ENCODE measurements at regions not wholly inside any gene's neighbourhood (a gene's known extent, or its start where the extent isn't known, plus 50 kb on each side); places are given as distances from the start of the nearest gene placed in this dataset.
"Not testable (repeated sequence)": the region's sequence is repeated elsewhere in the genome, so short reads cannot be mapped to it uniquely, and the experiment has no call there.

DNA sequence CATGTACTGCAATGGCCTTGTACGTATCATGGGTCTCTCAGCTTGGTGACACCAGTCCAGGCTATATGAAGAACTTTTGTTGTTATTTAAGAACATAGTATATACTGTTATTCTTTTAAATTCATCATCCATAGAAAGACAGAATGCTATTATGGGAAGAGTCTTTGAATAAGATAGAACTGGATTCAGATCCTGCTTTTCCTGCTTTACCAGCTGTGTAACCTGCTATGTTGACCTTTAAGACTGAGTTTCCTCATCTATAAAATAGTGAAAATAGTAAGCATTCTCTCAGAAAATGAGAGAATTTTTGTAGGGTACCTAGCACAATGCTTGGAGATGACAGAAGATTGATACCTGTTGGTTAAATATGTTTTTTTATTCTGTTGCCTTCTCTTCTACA lies 204.1 kb upstream of the TBL1XR1 start:
- DNase-seq, result no peak

DNA sequence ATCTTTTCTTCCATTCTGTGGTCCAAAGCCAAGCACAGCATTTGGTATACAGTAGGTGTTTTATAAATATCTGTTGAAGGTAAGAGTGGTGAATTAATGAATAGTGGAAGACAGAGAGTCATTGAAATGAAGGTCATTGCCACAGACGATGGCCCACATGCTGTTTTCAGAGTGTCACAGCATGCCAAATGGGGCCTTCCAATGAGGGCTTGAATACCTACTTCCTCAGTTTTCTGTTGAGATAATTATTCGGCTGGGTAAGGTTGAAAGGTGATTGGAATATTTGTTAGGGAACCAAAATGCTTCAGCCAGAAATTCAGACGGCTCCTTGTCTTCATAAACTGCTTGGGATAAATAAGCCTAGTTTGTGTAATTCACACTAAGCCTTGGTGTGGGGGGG lies 205.3 kb upstream of the TBL1XR1 start:
- no peak for DNase-seq

DNA sequence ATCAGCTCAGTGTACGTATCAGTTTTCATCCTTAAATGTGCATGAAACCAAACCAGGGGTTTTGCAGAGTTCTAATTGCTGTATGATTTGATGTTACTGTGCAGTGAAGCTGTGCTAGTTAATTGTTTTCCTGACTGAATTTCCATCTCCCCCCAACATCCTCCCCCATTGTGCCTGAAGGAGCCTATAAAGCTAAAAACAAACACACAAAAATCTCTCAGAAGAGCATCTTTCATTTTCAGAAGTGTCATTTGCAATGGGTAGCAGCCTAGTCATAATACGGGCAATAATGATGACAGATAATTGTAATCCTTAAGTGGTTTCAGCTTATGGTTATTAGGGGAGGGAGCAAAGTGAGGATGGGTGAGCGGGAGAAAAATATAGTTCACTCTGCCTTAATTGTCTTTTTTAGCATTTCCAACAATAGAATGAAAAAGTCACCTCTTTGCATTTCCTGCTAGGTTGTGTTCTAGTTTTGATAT lies 207.9 kb upstream of the TBL1XR1 start:
- DNase-seq, result no peak

GRCh38 chr3:177410730-177411129 lies 213.4 kb upstream of the TBL1XR1 start:
- no peak for DNase-seq

- no peak for DNase-seq
Measured at GRCh38 chr3:177411201-177411600, 213.9 kb upstream of the TBL1XR1 start.

GRCh38 chr3:177412677-177413170 lies 215.4 kb upstream of the TBL1XR1 start:
- DNase-seq, result not testable (repeated sequence)

DNA sequence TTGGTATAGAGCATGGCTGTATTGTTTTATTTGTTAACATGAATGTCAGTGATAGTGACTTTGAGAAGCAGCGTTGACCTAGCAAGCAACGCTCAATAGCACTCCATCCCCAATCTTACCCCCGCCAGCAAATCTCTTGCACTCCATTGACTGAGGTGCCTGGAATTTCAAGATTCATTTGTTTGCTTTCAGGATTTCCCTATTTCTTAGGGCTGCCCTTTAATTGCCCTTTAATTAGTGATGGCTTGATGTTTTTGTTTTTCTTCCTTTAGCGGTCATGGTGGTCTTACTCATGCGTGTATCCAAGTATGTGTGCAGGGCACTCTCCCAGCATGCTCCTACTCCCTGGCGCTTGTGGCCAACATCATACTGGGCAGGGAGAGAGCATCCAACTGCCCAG lies 216.8 kb upstream of the TBL1XR1 start:
- DNase-seq, result no peak

- DNase-seq, result no peak
Measured at GRCh38 chr3:177418787-177419186, 221.5 kb upstream of the TBL1XR1 start.

DNA sequence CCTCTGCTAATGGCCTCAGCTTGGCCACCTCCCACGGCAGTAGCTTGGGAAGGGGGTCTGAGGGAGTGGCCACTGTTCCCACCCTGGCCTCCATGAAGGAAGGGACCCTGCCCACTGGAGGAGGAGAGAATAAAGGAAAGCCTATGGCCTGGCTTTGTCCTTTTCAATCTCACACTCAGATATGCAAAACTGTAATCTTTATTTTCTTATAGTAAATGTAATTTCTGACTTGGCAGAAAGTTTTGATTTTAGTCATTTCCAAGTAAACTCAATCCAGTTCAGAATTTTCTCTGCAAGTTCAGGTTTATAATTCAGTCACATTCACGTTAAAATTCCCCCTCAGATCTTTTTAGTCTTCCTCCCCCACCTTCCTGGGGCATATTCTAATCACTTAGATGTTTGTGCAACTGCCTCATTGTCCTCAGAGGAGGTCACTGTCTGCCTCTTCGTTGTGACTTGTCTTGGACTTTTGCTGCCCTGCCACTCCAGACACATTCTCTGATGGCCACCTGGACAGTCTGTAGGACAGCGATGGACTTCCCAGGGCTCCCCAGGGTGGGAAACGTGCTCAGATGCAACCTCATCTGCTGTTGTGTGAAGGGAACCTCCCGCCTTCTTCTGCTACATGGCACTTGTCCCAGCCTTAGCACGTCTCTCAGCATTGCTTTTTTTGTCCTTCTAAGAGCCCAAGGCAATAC lies 222.8 kb upstream of the TBL1XR1 start:
- no peak for DNase-seq

GRCh38 chr3:177420651-177421480 lies 223.6 kb upstream of the TBL1XR1 start:
- DNase-seq, result no peak

DNA sequence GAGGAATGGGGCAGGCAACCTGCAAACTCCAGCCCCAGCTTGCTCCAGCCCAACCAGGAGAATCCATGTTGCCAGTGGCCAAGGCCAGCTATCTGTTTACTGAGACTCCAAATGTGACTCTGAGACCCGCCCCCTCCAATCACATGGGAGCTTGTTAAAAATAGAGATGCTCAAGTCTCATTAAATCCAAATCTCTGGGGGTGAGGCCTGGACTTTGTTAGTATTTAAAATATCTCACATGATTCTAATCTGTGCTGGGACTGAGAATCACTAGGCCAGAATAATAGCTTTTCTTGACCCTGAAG lies 224.2 kb upstream of the TBL1XR1 start:
- DNase-seq, result no peak

- DNase-seq, result no peak
Measured at GRCh38 chr3:177424521-177424920, 227.2 kb upstream of the TBL1XR1 start.

GRCh38 chr3:177425042-177425441 lies 227.8 kb upstream of the TBL1XR1 start:
- no peak for DNase-seq

DNA sequence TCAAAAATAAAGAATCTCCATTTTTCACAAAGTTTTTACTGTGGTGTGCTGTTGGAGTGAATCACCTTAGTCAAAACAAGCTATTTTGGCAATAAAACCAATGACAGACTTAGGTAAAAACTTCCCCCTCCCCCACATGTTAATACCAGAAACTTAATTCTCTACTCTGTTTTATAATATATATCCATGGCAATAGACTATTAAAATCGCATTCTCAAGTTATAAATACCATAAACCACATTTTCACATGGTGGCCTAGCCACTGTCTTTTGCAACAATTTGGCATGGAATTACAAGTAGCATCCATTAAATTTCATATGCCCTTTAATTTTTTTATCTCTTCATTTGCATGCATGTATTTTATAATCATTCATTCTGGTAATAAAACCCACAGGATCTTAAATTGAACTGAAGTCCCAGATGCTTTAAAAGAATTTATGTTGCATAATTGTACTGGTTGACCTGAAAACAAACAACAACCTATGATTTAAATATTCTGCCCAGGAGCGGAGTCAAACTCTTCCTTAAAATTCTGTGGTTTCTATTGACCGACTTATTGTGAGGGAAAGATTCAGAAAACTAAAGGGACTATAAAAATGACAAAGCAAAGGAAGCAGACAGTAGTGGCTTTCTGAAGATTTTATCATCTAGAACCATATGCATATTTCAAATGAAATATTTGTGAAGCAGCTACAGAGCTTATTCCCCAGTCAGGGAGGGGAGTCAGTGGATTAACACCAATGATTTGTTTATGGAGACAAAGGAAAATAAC lies 229.0 kb upstream of the TBL1XR1 start:
- DNase-seq, result no peak

GRCh38 chr3:177426878-177427495 lies 229.7 kb upstream of the TBL1XR1 start:
- no peak for DNase-seq

GRCh38 chr3:177427540-177427939 lies 230.3 kb upstream of the TBL1XR1 start:
- no peak for DNase-seq

DNA sequence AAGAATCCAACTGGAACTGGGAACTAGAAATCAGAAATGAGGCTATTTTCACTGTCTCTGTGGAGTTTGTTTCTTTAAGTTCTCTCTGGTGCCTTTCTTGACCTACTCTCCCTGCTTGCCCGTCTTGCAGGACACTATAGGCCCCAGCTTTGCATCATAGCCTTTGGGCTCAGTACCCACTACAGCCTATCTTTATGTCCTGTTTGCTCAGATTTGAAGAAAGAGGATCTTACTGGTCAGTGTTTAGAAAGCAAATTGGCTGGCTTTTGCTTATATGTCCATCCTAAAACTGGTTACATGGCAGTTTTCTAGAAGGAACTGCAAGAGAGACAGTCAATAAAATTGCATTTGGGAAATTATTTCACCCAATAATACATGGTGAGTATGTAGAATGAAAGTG lies 231.8 kb upstream of the TBL1XR1 start:
- no peak for DNase-seq

GRCh38 chr3:177429771-177430170 lies 232.5 kb upstream of the TBL1XR1 start:
- no peak for DNase-seq

DNA sequence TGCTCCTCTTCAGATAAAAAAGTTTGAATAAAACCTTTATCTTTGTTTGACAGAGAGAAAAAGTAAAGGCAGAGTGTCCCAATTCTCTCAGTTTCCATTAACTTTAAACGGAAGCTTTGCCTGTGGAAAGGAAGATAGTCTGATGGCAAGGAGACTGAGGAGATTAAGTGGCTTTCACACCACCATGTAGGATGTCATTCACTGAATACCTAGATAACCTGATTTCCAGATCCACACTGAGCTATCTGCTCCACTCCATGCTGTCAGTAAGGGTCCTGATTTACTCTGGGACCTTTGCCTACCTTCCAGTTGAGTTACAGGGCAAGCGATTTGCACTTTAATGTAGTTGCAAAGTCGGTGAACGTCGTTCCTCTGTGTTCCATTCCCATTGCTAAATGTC lies 233.4 kb upstream of the TBL1XR1 start:
- no peak for DNase-seq

DNA sequence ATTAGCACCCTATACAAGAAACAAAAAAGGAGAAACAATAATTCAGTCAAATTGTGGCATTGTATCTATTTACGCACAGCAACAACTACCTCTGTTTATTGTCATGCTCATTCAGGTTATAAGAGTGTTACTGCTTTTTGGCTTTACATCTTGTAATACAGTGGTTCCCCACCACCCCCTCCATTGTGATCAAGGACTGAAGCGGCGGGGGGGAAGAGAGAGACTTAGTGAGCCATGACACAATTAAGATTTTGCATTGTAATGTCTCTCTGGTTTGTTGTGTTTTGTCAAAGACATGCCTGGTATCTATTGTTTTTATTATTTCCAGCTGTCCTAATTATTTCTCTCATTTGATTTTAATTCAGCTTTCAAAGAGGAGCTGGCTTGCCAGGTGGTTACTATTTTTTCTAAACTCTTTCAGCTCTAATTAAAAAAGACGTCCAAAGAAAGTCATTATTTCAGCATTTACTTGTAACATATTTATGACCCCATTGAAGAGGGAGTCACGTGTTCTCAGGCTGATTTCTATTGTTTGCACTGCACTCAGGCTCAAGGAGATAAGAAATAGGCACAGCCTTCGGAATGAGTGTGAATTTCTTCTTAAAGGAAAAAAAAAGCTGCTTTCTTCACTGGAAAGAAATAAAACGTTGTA lies 234.4 kb upstream of the TBL1XR1 start:
- DNase-seq, result no peak

GRCh38 chr3:177435301-177435700 lies 238.0 kb upstream of the TBL1XR1 start:
- no peak for DNase-seq

GRCh38 chr3:177437513-177438337 lies 240.4 kb upstream of the TBL1XR1 start:
- DNase-seq, result no peak

All from NCI-H82 (cell line).